ENCODE measurements at regions not wholly inside any gene's neighbourhood (a gene's known extent, or its start where the extent isn't known, plus 50 kb on each side); places are given as distances from the start of the nearest gene placed in this dataset.
"Not testable (repeated sequence)": the region's sequence is repeated elsewhere in the genome, so short reads cannot be mapped to it uniquely, and the experiment has no call there.

DNA sequence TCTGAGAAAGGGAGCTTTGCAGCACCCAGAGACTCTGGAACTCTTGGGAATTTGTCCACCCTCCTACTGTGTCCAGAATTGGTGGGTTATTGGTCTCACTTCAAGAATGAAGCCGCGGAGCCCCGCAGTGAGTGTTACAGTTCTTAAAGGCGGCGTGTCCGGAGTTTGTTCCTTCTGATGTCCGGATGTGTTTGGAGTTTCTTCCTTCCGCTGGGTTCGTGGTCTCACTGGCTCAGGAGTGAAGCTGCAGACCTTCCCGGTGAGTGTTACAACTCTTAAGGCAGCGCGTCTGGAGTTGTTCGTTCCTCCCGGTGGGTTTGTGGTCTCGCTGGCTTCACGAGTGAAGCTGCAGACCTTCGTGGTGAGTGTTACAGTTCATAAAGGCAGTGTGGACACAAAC lies 824.7 kb downstream of the LRRTM4 start:
- not testable (repeated sequence) for DNase-seq

DNA sequence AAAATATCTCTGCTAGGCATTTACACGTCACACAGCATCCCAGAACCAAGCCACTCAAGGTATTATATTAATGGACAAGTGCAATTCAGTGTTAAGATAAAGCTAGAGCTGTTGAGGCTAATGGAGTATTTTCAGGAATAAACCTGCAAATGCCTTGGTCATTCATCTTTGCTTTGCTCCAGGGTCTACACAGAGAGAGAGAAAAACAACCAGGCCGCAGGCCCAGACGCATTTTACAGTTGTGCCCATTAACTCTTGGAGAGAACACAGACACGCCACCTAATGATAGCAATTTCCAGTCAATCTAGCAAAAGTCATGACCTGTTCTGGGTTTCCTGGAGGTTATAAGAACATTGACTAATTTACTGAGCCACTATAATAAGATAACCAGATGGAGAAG lies 829.3 kb downstream of the LRRTM4 start:
- no peak for DNase-seq

DNA sequence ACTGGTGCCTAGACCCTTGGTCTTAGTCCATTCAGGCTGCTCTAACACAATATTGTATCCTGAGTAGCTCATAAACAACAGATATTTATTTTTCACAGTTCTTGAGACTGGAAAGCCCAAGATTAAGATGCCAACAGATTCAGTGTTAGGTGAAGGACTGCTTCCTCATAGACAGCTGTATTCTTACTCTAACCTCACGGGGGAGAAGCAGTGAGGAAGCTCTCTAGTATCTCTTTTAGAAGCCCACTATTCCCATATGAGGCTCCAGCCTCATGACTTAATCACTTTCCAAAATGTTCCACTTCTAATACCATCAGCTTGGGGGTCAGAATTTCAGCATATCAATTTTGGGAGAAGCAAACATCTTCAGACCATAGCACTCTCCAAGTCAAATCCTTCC lies 833.4 kb downstream of the LRRTM4 start:
- no peak for DNase-seq

DNA sequence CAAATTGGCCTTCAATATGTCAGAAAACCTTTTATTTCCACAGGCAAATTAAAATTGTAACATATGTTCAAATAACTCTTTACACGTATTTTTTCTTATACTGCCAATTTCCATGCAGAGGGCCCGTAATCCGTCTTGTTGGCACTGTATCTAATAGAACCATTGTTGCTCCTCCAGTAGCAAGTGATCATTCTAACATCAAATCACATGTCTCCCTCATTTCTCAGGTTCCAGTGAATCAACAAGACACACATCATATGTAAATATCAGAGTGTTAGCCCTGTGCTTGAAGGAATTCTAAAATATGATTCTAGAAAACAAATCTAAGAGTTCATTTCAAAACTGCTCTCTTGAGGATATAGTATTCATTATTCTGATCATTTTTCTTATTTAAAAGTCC lies 834.3 kb downstream of the LRRTM4 start:
- no peak for DNase-seq

DNA sequence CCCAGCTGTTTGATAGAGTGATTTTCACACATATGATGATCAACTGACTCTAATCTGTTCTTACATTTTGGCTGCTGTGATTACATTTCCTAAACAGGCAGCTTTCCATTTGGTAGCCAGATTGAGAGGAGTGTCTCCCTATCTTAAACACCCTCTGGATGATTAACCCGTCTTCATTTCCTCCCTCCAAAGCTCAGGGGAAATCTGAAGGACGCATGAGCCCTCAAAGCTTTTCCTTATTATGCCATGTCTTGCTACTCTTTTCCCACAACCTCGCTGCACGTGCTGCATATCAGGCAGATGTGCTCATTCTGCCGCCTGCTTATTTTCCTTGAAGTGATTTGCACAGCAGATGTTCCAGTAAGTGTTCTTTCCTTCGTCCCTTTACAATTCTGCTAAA lies 837.4 kb downstream of the LRRTM4 start:
- no peak for DNase-seq

DNA sequence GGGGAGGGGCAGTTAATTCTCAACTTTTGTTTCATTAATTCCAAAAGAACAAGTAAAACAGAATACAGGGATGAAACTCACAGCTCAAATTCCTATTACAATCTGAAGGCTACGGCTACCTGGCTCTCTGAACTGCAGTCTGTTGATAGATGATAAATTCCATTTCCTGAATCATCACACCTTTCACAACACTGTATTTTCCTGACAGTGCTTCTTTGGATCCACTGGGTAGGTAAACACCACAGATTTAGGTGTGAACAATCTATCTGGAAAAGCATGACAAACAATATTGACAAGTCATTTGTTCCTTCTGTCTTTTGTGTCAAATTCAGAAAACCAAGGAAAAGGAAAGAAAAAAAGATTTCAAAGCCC lies 843.2 kb downstream of the LRRTM4 start:
- no peak for DNase-seq

DNA sequence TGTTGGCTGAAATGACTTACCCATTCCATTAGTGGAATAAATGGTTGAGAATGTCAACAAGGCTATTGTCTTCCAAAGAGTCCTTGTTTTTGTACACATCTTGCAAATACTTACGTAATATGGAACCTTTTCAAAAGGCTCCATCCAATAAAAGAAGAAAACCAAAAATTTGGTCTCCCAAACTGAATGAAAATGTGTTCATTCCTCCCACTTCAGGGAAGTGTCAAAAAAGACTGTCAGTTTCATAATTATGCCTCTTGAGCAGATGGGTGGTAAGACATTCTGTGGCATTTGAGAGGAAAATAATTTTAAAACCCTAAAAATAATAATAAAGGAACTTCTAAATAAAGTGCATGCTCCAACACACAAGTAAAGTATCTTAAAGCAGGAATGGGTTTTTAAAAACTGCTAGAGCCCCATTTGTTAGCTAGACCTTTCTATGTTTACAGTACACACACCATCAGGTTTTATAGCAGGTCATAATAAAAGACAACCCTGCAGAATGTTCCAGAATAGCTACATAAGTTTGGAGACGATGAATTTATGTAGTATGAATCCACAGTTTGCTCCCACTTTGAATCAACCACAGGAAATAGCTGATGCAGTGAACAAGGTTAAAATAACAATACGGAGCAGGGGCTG lies 843.7 kb downstream of the LRRTM4 start:
- no peak for DNase-seq

DNA sequence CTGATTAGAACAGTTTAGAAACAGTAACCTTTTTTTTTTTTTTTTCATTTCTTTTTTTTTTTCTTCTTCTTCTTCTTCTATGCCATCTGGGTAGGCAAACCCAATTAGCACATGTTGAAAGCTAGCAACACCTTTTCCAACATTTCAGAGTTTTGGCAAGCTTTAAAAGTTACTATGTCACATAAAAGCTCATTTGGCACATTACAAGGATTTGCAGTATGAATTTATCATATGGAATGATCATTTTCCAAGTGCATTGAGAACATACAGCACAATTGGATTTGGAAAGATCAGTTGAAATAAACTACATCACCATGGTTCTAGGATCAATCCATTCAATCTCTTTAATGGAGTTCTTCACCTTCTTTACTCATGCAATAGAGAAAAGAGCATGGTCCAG lies 847.0 kb downstream of the LRRTM4 start:
- no peak for DNase-seq

DNA sequence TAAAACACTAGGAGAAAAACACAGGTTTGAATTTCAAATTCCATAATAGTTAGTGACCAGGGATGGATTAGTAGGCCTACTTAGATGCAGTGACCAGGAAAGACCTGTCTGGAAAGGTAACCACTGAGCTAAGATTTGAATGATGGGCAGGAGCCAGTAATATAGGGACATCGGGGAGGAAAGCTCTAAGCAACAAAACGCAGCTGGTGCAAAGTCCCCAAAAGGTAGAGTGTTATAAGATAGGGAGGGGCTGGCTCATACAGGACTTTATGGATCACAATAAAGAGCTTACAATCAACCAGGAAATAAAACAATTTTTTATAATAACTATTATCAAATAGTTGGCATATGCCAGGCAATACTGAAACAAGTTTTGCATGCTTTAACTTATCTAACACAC lies 849.4 kb downstream of the LRRTM4 start:
- no peak for DNase-seq

DNA sequence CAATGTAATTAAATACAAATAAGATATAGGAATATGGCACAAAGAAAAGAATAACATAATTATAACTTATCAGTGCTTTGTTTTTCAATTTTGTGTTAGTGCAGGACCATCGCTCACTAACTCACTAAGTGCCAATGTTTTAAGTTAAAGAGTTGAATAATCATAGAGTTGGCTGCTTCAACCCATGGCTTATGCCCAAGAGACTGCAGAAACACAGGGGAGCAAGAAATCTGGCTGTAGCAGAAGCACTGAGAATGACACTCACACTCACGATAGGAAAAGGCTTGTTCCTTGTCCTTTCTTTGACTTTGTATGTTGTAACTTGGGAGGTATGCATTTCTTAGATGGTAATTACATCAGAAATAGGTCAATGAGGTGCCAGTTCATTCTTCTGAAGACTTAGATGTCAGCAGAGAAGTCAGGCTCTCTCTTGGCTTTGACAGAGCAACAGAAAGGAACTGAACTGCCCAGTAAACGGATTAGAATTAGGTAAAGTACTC lies 852.2 kb downstream of the LRRTM4 start:
- DNase-seq, result no peak

DNA sequence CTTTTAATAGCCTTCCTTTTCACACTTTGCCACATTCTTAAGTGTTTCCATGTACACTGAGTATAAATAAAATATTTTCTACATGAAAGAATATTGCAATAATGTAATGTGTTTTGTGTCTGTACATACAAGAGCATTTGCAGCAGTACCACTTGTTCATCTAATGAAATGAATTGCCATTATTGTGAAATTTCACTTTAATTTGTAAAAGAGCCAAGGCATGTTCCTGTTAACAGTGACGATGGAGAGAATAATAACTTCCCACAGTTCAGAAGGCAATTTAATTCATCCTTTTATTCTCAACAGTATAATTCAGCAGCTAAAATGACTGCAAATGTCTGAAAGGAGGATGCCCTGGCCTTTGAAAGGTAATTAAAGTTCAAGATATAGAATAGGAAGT lies 853.9 kb downstream of the LRRTM4 start:
- no peak for DNase-seq

DNA sequence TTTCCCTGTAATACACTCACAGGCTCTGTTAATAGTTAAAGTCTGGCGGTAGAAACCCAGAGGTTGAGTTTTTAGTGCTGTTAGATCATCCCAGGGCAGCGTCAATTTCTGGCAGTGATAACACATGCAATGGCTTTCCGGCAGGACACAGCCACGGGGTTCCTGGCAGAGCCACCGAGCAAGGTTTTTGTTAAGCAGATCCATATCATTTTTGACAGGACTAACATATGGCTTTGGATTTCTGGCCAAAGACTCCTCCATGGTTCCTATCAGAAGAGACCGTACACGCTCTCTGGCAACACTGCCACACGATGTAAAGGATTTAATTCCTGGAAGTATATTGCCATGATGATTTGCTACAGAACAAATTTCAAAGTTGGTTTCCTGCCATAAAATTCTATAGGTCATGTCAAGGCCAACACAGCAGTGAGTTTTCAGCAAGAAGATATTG lies 854.3 kb downstream of the LRRTM4 start:
- no peak for DNase-seq

DNA sequence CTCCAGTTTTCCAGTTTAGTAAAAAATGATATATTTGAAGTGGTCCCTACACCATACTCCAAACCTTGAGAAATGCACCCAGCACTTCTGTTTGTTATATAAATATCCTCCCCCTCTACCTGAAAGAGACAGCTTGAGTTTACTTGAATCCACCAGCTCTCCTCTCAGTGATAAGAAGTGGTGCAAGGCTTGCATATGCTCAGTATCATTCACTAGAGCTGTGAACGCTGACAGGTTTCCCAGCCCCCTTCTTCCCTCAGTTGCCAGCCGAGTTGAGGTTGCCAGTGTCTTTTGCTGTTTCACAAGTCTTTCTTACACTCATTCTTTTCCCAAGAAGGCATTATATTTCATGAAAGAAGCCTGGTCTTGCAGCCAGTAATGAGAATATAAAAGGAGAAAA lies 880.0 kb downstream of the LRRTM4 start:
- DNase-seq, result no peak

DNA sequence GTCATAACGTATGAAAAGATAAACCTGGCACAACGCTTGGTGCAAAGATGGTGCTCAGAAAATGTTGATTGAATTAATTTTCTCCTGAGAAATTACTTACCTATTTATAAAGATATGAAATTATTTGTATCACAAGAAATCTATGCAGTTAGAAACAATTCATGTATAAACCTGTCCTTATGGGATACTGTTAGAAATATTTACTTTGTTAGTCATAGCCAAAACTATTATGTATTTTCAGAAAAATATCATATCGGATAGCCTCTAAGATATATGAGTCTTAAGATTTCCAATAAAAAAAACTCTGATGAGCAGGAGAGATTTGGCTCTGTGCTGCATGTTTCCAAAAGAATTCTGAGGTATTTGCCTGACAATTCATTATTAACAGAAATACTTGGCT lies 880.7 kb downstream of the LRRTM4 start:
- no peak for DNase-seq

DNA sequence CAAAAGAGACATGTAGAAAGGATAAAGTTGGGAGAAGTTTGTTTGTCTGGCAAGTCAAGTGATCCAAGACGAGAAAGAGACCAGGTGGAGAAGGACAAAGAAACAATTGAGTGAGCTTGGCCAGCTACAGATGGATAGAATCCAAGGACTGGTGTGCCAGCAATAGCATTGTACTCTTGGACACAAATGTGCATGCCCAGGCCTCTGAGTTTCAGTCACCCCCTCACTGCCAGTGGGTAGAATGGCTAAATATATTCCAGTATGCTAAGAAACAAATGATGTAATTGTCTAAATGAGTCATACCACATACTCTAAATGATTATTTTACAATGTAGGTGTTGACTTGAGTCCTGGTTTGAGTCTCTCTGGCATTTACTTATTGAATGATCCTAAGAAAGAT lies 881.3 kb downstream of the LRRTM4 start:
- DNase-seq, result no peak

DNA sequence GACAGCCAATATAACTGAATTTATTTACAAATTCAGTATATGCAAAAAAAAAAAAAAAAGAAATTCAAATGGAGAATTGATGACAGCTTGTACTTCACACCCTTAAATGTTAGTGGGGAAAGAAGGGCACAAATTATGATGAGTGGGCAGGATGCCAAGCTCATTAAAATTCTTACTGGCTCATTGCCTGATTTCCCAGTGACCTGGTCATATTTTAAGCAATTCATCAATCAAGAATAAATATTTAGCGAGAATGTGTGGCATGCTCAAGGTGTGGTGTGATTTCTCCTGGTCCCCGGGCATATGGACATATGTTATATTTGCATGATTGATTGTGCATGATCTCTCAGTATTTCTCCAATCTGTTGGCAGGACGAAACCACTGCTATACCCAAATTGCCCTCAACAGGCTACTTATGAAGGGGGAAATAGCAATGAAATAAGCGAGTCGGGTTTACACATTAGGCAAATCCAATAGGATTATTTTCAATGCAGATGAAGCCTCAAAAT lies 883.0 kb downstream of the LRRTM4 start:
- DNase-seq, result no peak

DNA sequence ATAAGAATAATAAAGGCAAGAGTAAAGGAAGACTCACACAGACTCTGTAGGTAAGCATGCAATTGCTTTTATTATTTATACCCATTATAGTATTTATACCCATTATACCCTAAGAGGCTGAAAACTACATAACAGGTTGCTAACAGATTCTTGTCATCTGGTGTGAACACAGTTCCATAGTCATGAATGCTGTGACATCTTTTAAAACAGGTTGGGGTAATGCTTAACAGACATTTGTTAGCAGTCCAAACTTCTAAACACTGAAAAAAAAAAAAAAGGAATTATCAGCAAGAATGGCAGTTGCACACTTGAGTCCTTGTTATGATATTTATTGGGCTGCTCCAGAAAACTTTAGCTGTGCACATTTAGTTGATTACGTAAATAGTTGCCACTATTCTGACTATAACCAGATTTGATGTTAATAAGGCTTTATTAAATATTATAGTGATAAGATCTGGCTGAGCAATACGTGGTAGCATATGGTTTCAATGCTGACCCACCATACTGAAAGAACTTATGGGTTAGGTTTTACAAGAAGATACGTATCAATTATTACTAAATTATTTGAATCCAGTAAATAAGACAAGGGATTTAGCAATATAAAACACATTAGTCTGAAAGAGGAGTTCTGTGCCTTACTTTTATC lies 888.8 kb downstream of the LRRTM4 start:
- DNase-seq, result no peak

DNA sequence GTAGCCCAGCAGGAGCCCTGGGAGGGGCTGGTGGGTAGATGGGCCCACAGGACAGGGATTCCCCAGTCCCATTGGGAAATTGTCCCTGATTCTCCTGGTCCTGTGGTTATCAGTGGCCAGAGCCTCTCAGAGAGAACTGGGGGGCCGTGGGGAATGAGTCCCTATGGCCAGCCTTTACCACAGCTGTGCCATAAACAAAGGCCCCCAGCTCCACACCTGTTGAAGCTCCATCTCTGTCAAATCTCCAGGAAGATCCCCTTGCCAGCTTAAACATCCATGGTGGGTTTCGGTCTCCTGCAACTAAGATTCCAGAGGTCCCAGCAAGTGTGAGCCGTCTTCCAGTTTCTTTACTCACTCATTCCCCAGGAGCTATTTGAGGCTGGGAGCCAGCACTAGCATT lies 897.1 kb downstream of the LRRTM4 start:
- DNase-seq, result no peak

DNA sequence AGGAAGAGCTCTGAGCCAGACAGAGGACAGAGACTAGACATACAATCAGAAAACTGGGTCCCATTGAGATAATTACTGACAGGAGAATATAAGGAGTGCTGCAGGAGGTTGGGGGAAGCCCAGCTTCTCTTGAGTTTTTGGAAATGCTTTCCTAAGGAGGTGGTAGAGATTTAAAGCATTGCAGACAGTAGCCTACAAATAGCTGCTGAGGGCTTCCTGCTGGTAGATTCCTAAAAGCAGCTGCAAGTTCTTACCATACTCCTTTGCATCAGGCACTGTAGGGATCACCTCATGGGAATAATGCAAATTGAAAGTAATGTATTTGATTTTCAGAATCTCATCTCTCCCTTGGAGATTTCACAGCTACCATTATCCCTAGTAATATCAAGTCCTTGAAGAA lies 902.6 kb upstream of the GCFC2 start:
- DNase-seq, result no peak

DNA sequence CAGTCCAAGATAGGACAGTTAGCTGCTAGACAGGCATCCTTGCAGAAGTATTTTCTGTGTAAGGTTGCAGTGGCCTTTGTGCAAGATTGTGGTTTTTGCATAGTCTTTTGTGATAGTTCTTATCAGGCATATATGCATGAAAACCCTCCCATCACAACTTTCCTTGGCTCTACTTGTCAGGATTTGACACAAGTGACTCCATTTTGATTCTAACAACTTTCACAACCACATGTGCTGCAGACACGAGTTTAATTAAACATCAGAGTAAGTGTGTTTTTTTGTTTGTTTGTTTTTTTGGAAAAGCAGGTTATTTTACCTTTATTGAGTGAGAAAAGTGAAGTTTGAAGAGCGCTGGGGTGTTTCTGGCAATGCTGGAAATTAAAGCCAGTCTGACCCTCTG lies 902.0 kb upstream of the GCFC2 start:
- DNase-seq, result no peak

DNA sequence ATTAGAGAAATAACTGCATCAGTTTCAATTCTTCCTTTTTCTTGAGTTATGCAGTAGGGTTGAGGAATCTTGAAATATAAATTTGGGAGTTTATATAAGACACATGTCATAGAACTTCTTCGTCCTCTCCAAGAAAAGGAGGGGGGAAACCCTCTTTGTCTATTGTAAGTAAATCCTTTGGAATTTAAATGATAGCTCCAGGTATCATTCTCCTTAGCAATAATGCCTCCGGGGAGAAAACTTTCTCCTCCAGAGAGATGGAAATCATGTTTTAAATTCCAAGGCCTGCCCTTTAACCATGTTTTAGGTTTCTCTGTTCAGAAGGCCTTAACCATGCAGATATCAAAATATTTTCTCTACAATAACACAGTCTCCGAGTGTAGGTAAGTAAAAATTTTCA lies 899.7 kb upstream of the GCFC2 start:
- no peak for DNase-seq

DNA sequence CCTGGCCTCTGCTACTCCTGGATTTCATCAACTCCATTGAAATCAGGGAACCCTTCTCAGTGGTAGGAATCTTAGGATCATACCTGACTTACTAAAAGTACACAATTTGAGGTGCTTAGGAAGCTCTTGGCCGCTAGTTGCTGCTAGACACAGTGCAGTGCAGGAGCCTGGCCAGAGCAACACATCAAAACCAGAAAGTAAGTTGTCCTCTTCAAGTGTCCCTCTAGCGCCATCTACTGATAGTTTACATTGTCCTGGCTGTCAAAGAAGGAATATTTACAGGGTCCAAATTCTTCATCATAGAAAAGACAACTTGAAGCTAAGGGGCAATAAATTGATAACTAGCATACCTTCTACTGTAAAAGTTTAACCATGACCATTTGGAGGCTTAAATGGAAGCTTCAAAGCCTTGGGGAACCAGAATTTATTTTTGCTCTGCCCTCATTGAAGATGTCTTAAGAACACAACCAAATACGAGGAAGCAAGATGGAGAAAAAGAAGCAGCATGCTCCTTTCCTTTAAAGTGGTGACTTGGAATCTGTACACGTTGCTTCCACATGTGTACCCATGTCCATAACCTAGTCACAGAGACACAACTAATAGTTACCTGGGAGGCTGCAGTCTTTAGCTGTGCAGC lies 889.1 kb upstream of the GCFC2 start:
- DNase-seq, result no peak

DNA sequence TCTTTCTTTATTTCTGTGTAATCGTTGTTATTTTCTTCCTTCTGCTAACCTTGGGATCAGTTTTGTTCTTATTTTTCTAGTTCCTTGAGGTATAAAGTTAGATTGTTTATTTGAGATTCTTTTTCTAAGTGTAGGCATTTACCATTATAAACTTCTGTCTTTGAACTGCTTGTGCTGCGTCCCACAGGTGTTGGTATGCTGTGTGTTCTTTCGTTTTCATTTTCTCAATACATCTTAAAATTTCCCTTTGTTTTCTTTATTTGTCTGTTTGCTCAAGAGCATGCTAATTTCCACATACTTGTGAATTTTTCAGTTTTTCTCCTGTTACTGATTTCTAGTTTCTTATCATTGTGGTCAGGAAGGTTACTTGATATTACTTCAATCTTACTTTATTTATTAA lies 873.8 kb upstream of the GCFC2 start:
- DNase-seq, result no peak

DNA sequence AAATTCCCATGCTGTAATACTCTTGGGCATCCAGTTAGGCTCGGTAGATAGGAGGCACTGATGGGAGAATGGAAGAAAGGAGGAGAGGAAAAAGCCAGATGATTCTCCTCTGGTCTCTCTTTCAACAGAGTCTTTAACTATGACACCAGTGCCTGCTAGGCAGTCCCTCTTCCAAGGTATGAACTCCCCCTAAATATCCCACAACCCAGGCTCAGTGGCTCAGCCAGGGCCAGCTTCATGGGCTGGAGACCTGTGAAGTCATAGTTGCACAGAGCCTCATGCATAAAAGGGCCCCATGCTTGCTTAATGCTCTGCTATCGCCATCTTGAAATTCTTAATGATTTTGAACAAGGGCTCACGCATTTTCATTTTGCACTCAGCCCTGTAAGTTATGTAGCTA lies 869.2 kb upstream of the GCFC2 start:
- no peak for DNase-seq

Measured in CD4-positive, alpha-beta T cell treated with Interleukin-4 for 4 hours (primary cell).